ENCODE measurements at regions not wholly inside any gene's neighbourhood (a gene's known extent, or its start where the extent isn't known, plus 50 kb on each side); places are given as distances from the start of the nearest gene placed in this dataset.

- ChIA-PET RAD21 (ENCODE audit: unreplicated experiment) (interaction anchor here (0.6 to 1.5 kb wide), 3 partner anchors 100 to 517 kb away, joined by 3 read pairs; no protein-coding TSS in a partner anchor), SMC1A (ENCODE audit: uncharacterized antibody, unreplicated experiment) (interaction anchor here (1.0 kb wide), 1 partner anchor 47 kb away, joined by 3 read pairs; no protein-coding TSS in a partner anchor), POLR2A (no interaction called here), CTCF (interaction anchor here (0.7 kb wide), 1 partner anchor 15 kb away, joined by 4 read pairs; no protein-coding TSS in a partner anchor)
- H4K20me1 ChIP-seq (ENCODE audit: control insufficient read depth, insufficient read depth), result no peaks in the 10 kb centered on the region
- ATAC-seq (no peak), DNase-seq (ENCODE audit: low read depth, low spot score) (no peak), FAIRE-seq (no peak)
- no peaks in the 10 kb centered on the region for H3K4me1 ChIP-seq (ENCODE audit: control insufficient read depth, insufficient read depth, low read length)
- H3K27me3 ChIP-seq (replicated peaks in 1 of 2; ENCODE audit: control insufficient read depth in 2 of 2, insufficient read depth in 2 of 2, low read length in 1 of 2), result no peaks in the 10 kb centered on the region
- 21% methylated on average over 4 of the region's 4 CpGs for WGBS (ENCODE audit: insufficient coverage, insufficient replicate concordance, low lambda C conversion rate, missing lambda C conversion rate)
- TF ChIP-seq POLR2A (IDR thresholded peaks at IDR 0.05; ENCODE audit: low read depth, low read length), result no peak
- TF ChIP-seq MLLT1 (IDR thresholded peaks at IDR 0.05), result no peak
- TF ChIP-seq ZZZ3 (IDR thresholded peaks at IDR 0.05; ENCODE audit: control insufficient read depth, insufficient read length, low read depth), result no peak
- TF ChIP-seq GABPA (IDR thresholded peaks at IDR 0.05; ENCODE audit: low read depth), result no peak
- no peak for TF ChIP-seq EZH2 (IDR thresholded peaks at IDR 0.05; ENCODE audit: borderline replicate concordance, control insufficient read depth, low read depth, low read length)
- intact Hi-C loops (cut with micrococcal nuclease; ENCODE audit: unreplicated experiment) (loop anchor here (1.0 to 5.0 kb wide), 2 partner anchors 274 to 517 kb away; no protein-coding TSS in a partner anchor), in situ Hi-C loops (cut with MboI) (loop anchor here (10.0 kb wide), 1 partner anchor 514 kb away; no protein-coding TSS in a partner anchor)
- H3K9me3 ChIP-seq (replicated peaks; ENCODE audit: control insufficient read depth, insufficient read depth, low read length), result no peaks in the 10 kb centered on the region
- no peak overlapping the region for H3K4me2 ChIP-seq (ENCODE audit: control insufficient read depth, insufficient read depth)
- H3K79me2 ChIP-seq (ENCODE audit: control insufficient read depth, insufficient read depth, low read length), result no peaks in the 10 kb centered on the region
- no peak overlapping the region for H3K4me3 ChIP-seq
- H2AFZ ChIP-seq (ENCODE audit: control insufficient read depth, low read depth, low read length), result no peak overlapping the region
- no peak overlapping the region for H3K9ac ChIP-seq (ENCODE audit: control insufficient read depth, insufficient read depth, low read length)
- no peak overlapping the region for H3K27ac ChIP-seq (ENCODE audit: control insufficient read depth, insufficient read depth)
- no TSS peak for BruUV-seq (replicated peaks)
- H3K36me3 ChIP-seq (ENCODE audit: control insufficient read depth in 2 of 2, insufficient read depth in 2 of 2, low read length in 1 of 2), result no peaks in the 10 kb centered on the region
Measured at GRCh38 chr15:47470983-47471382, 246.3 kb upstream of the SEMA6D start.

All from GM12878 (cell line).